Common myeloid progenitor, CD34-positive (primary cell): ENCODE measurements at regions not wholly inside any gene's neighbourhood (a gene's known extent, or its start where the extent isn't known, plus 50 kb on each side); places are given as distances from the start of the nearest gene placed in this dataset.

ENCODE experiments used
- CTCF ChIA-PET: fragments of 350-600 bp; sonication (Branson Sonifier 250); formaldehyde crosslinking; loops from one replicate; lab custom pipeline; 2021; ENCODE audit warnings: antibody characterized with exemption; lab: Charles Lee
- POLR2A ChIA-PET: fragments of 350-600 bp; sonication (Branson Sonifier 250); formaldehyde crosslinking; loops from one replicate; lab custom pipeline; 2021; ENCODE audit warnings: antibody characterized with exemption; lab: Charles Lee
- DNase-seq, 3 donors: peaks; one replicate each; pipeline versions ENCODE4 v3.0.0 to v3.0.0-alpha.2; 2013
- H3K27ac ChIP-seq, 2 experiments: 1 replicate in 1 of 2; 2 replicates in 1 of 2; pipeline ENCODE4 v1.7.0; 2013; ENCODE audit warnings: inconsistent platforms in 2 of 2, low read length in 2 of 2, mild to moderate bottlenecking in 2 of 2, low read depth in 1 of 2, moderate library complexity in 1 of 2; ENCODE audit not compliant: severe bottlenecking in 2 of 2, insufficient read depth in 1 of 2, poor library complexity in 1 of 2
- H3K27me3 ChIP-seq, 5 experiments: replicated peaks in 2 of 5; 1 replicate in 3 of 5; 2 replicates in 2 of 5; pipeline versions ENCODE4 v1.6.1 to v1.7.0; 2013; ENCODE audit warnings: low read length in 4 of 5, mild to moderate bottlenecking in 2 of 5, moderate library complexity in 2 of 5, inconsistent platforms in 1 of 5; ENCODE audit not compliant: insufficient read depth in 5 of 5, control insufficient read depth in 4 of 5
- H3K36me3 ChIP-seq, 4 experiments: 1 replicate in 2 of 4; 2 replicates in 2 of 4; pipeline versions ENCODE4 v1.6.1 to v1.7.0; 2013; ENCODE audit warnings: low read length in 3 of 4, control low read depth in 1 of 4, mild to moderate bottlenecking in 1 of 4; ENCODE audit not compliant: control insufficient read depth in 4 of 4, insufficient read depth in 4 of 4
- H3K4me1 ChIP-seq, 4 experiments: 1 replicate in 3 of 4; 2 replicates in 1 of 4; pipeline versions ENCODE4 v1.6.1 to v1.7.1; 2013; ENCODE audit warnings: low read length in 3 of 4, mild to moderate bottlenecking in 3 of 4, control low read depth in 1 of 4, inconsistent platforms in 1 of 4, moderate library complexity in 1 of 4; ENCODE audit not compliant: control insufficient read depth in 4 of 4, insufficient read depth in 4 of 4; ENCODE audit errors: control extremely low read depth in 1 of 4
- H3K4me3 ChIP-seq, 7 experiments: 1 replicate in 4 of 7; 2 replicates in 3 of 7; pipeline versions ENCODE4 v1.5.1 to v1.7.0; 2013; ENCODE audit warnings: mild to moderate bottlenecking in 7 of 7, low read length in 6 of 7, moderate library complexity in 6 of 7, inconsistent platforms in 2 of 7, low read depth in 2 of 7, control low read depth in 1 of 7; ENCODE audit not compliant: insufficient read depth in 4 of 7, control insufficient read depth in 1 of 7; ENCODE audit errors: extremely low read depth in 1 of 7
- H3K9me3 ChIP-seq, 5 experiments: 1 replicate in 4 of 5; 2 replicates in 1 of 5; pipeline versions ENCODE4 v1.6.1 to v1.7.1; 2013; ENCODE audit warnings: low read length in 4 of 5, mild to moderate bottlenecking in 2 of 5, inconsistent platforms in 1 of 5, low read depth in 1 of 5, moderate library complexity in 1 of 5; ENCODE audit not compliant: control insufficient read depth in 4 of 5, insufficient read depth in 2 of 5; ENCODE audit errors: control extremely low read depth in 1 of 5
- WGBS: methylation state at CpG from one replicate; pipeline ENCODE4 v1.1.5; 2013; ENCODE audit not compliant: insufficient coverage; 5-methylcytosine and 5-hydroxymethylcytosine counted together

DNA sequence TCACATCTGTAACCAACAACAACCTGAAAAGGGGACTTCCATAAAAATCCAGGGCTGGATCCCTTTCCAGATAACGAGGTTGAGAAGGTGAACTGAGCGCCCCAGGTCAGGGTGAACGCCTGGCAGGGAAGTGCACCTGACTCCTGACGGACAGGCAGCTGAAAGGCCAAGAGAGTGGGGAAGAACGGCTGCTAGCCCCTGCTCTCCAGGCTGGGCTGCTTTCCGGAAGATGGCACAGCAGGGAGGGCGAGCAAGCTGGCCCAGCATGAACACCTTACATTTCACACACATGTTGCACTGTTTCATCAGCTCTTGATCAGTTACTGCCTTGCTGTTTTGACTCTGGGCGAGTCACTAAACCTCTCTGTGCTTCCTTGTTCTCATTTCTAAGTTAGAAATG is 127.2 kb upstream of the IQSEC1 start:
- H3K9me3 ChIP-seq = no peaks in the 10 kb centered on the region
- H3K4me3 ChIP-seq = no peak overlapping the region
- WGBS = 89% methylated on average over 7 of the region's 8 CpGs
- H3K36me3 ChIP-seq = no peaks in the 10 kb centered on the region
- ChIA-PET CTCF (interaction anchor here (1.2 to 2.1 kb wide), 11 partner anchors 8 to 448 kb away, joined by 3 to 9 read pairs (median 5); no protein-coding TSS in a partner anchor), POLR2A (interaction anchor here (0.6 kb wide), 1 partner anchor 259 kb away, joined by 3 read pairs; no protein-coding TSS in a partner anchor)
- DNase-seq = no peak
- H3K27ac ChIP-seq = no peak overlapping the region
- H3K4me1 ChIP-seq = peaks cover 4 to 18% (median 13%) of the 10 kb centered on the region in 4 experiments
- peaks cover 0 to 44% (median 15%) of the 10 kb centered on the region in 5 experiments for H3K27me3 ChIP-seq

DNA sequence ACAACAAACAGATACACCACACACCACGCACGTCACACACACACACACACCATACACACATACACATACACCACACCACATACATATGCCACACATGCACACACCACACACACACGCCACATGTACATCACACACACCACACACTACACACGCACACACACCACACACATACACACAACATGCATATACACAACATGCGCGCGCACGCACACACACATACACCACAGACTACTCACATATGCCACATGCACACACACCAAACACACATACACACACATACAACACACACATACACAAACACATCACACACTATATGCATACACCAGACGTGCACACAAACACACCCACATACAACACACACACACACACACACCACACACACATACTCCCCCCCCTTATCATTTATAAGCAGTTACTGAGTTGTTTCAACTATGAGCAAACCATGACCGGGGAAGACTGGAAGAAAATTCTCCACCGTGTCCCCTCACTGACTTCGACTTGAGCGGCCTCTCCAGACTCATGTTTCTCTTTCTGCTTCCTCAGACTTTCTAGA is 126.7 kb upstream of the IQSEC1 start:
- Histone ChIP-seq H3K9me3 (no peaks in the 10 kb centered on the region), H3K4me1 (peaks cover 8 to 23% (median 13%) of the 10 kb centered on the region in 4 experiments), H3K27me3 (peaks cover 0 to 39% (median 12%) of the 10 kb centered on the region in 5 experiments), H3K36me3 (no peaks in the 10 kb centered on the region), H3K4me3 (no peak overlapping the region), H3K27ac (no peak overlapping the region)
- WGBS = 95% methylated on average over 7 of the region's 13 CpGs
- ChIA-PET CTCF (interaction anchor here (1.4 to 2.1 kb wide), 3 partner anchors 216 to 448 kb away, joined by 4 to 9 read pairs (median 5); no protein-coding TSS in a partner anchor), POLR2A (no interaction called here)
- no peak for DNase-seq

DNA sequence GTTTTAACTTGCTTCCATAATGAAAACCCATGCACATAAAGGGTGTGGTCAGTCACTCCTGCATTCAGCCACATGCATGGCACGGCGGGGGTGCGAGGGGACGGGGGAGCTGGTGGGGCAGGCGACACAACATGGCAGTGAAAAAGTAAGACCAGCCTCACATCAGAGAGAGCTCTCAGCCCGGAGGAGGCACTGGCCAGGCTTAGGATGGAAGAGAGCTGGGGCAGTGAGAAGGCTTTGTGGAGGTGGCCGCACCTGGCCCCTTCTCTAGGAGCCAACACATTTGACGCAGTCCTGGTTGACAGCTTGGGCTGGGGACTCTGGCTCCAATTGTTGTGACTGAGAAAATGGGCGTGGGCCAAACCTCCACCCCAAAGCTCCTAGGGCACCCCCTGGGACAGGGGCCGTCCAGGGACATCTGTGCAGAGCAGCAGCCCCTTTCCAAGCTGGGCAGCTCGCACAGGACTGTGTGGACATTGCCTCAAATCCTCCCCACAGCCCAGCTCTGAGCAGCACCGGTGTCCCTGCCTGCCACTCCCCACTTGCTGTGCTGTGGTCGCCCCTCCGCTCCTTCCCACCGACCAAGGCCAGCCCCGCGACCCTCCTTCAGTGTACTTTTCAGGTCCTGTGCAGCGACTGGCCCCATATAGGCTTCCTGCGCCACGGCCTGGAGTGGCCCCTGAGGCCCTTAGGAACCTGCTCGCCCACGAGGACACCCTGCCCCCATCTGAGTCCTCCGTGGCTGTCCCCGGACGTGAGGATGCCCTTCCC is 126.0 kb upstream of the IQSEC1 start:
- H3K36me3 ChIP-seq = no peaks in the 10 kb centered on the region
- DNase-seq = no peak
- H3K27ac ChIP-seq = no peak overlapping the region
- peaks cover 8 to 31% (median 15%) of the 10 kb centered on the region in 4 experiments for H3K4me1 ChIP-seq
- peaks cover 0 to 31% (median 9%) of the 10 kb centered on the region in 5 experiments for H3K27me3 ChIP-seq
- no peak overlapping the region for H3K4me3 ChIP-seq
- WGBS = 89% methylated on average over 18 of the region's 25 CpGs
- CTCF ChIA-PET = interaction anchor here (1.0 to 2.5 kb wide), 6 partner anchors 10 to 262 kb away, joined by 3 to 13 read pairs (median 7); no protein-coding TSS in a partner anchor
- H3K9me3 ChIP-seq = no peaks in the 10 kb centered on the region
- POLR2A ChIA-PET = interaction anchor here (0.6 kb wide), 1 partner anchor 1366 kb away, joined by 5 read pairs; no protein-coding TSS in a partner anchor

DNA sequence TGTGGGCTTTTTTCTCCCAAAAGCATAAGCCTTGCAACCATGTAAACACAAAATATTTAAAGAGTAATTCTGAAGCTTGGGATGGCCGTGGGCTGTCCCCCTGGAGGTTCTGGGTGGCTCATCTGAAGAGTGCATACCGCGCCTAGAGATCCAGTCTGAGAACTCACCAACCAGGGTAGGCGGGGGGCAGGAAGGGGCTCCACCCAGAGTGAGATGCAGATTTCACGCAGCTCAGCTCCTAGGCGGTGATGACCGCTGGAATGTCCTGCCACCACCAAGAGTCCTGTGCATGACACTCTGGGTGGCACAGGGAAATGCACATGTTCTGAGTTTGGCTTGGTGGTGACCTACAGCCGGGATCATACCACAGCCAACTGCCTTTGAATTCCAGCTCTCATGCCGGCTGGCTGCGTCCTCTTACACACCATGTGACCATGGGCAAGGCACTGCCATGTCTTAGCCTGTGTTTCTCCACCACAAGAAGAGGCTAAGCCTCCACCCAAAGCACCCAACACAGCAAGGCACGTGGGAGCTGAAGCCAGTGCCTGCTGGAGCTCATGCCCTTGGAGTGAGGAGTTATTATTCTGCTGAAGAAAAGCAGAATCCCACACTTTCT is 125.1 kb upstream of the IQSEC1 start:
- Histone ChIP-seq H3K4me3 (no peak overlapping the region), H3K27ac (no peak overlapping the region), H3K27me3 (peaks cover 0 to 23% (median 5%) of the 10 kb centered on the region in 5 experiments), H3K36me3 (no peaks in the 10 kb centered on the region), H3K4me1 (peaks cover 8 to 36% (median 15%) of the 10 kb centered on the region in 4 experiments), H3K9me3 (no peaks in the 10 kb centered on the region)
- ChIA-PET CTCF (interaction anchor here (1.0 to 2.5 kb wide), 6 partner anchors 9 to 263 kb away, joined by 3 to 13 read pairs (median 7); no protein-coding TSS in a partner anchor), POLR2A (interaction anchor here (0.6 kb wide), 1 partner anchor 1367 kb away, joined by 5 read pairs; no protein-coding TSS in a partner anchor)
- no peak for DNase-seq
- 89% methylated on average over 8 of the region's 11 CpGs for WGBS

DNA sequence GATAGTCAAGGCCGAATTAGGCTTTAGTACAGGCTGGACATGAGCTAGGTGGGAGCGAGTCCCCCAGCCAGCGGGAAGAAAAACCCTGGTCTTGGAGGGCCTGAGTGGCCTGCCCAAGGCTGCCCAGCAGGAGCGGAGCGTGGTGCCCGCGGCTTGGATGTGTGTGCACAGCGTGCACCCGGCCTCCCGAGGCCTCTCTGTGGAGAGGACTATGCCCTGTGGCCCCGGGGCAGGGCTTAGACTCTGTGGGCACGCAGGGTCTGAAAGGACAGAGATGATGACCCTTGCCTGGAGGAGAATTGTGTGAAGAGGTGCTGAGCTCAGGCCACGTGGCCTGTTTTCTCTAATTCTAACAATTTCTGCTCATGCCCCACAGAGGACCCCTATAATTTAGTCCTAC is 124.6 kb upstream of the IQSEC1 start:
- Histone ChIP-seq H3K36me3 (no peaks in the 10 kb centered on the region), H3K27ac (no peak overlapping the region), H3K4me1 (peaks cover 8 to 36% (median 15%) of the 10 kb centered on the region in 4 experiments), H3K27me3 (peaks cover 0 to 17% (median 5%) of the 10 kb centered on the region in 5 experiments), H3K4me3 (no peak overlapping the region), H3K9me3 (no peaks in the 10 kb centered on the region)
- DNase-seq = no peak
- ChIA-PET POLR2A (no interaction called here), CTCF (interaction anchor here (1.7 to 2.5 kb wide), 4 partner anchors 8 to 264 kb away, joined by 5 to 13 read pairs (median 10); no protein-coding TSS in a partner anchor)
- 96% methylated on average over 10 of the region's 13 CpGs for WGBS

DNA sequence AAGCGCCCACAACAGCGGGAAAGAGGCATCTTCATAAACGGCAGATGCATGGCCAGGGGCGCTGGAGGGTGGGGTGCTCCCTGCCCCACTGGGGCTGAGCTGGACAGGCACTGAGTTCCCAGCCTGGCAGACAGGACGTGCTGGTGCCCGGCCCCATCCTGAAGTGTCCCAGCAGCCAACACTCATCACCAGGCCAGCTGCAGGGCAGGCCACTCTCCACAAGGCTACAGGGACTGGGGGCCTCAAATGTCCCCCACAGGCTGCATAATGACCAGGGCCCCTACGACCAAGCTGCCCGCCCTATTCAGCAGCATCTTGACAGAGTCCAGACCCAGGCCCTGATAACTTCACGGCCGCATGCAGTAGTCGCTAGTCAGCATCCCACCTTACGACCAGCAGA is 124.1 kb upstream of the IQSEC1 start:
- no peak for DNase-seq
- ChIA-PET CTCF (interaction anchor here (2.5 kb wide), 2 partner anchors 105 to 264 kb away, joined by 10 to 13 read pairs; no protein-coding TSS in a partner anchor), POLR2A (interaction anchor here (0.6 kb wide), 1 partner anchor 112 kb away, joined by 3 read pairs; no protein-coding TSS in a partner anchor)
- WGBS = 97% methylated on average over 12 of the region's 12 CpGs
- Histone ChIP-seq H3K27ac (no peak overlapping the region), H3K4me1 (peaks cover 8 to 36% (median 15%) of the 10 kb centered on the region in 4 experiments), H3K27me3 (peaks cover 0 to 13% (median 5%) of the 10 kb centered on the region in 5 experiments), H3K4me3 (no peak overlapping the region), H3K36me3 (no peaks in the 10 kb centered on the region), H3K9me3 (no peaks in the 10 kb centered on the region)
